Panc1 (cell line): ENCODE measurements at regions not wholly inside any gene's neighbourhood (a gene's known extent, or its start where the extent isn't known, plus 50 kb on each side); places are given as distances from the start of the nearest gene placed in this dataset.

Experiments used
- ATAC-seq: fragments of 200-7000 bp; cut with Tn5 transposase; 2 replicates; pipeline ENCODE4 v1.9.1; 2020; ENCODE audit warnings: mild to moderate bottlenecking, moderate library complexity
- BruUV-seq: library from RNA; stranded (reverse); fragments of 400-500 nt; replicated peaks from 2 replicates; lab custom pipeline; 2021; lab: Mats Ljungman, UMichigan
- CTCF ChIA-PET: fragments of 300-600 bp; sonication (Branson Sonifier 250); formaldehyde crosslinking; loops from one replicate; lab custom pipeline; 2022; ENCODE audit warnings: antibody characterized with exemption; lab: Charles Lee
- POLR2A ChIA-PET: fragments of 300-600 bp; sonication (Branson Sonifier 250); formaldehyde crosslinking; loops from one replicate; lab custom pipeline; 2022; ENCODE audit warnings: antibody characterized with exemption; lab: Charles Lee
- DNase-seq: peaks from one replicate; pipeline ENCODE4 v3.0.0-alpha.2; 2010; ENCODE audit warnings: low read depth, low spot score
- H3K27ac ChIP-seq: 2 replicates; pipeline ENCODE4 v1.5.1; 2011; ENCODE audit warnings: mild to moderate bottlenecking, low read length, inconsistent platforms
- H3K27me3 ChIP-seq: fragments of 200-500 bp; sonication (Bioruptor generic); 2 replicates; pipeline ENCODE4 v1.6.0; 2014; ENCODE audit warnings: low read length, inconsistent platforms; ENCODE audit not compliant: control insufficient read depth, insufficient read depth
- H3K36me3 ChIP-seq: fragments of 200-500 bp; sonication (Bioruptor generic); 2 replicates; pipeline ENCODE4 v1.5.1; 2014; ENCODE audit warnings: inconsistent platforms, mild to moderate bottlenecking, low read length, moderate library complexity; ENCODE audit not compliant: control insufficient read depth, insufficient read depth
- H3K4me1 ChIP-seq: 2 replicates; pipeline ENCODE4 v1.5.1; 2011; ENCODE audit warnings: inconsistent platforms, mild to moderate bottlenecking, low read length, moderate library complexity; ENCODE audit not compliant: control insufficient read depth, insufficient read depth
- H3K4me3 ChIP-seq, 2 experiments: 2 replicates each; pipeline ENCODE4 v1.5.1; 2011 to 2012; ENCODE audit warnings: low read depth in 2 of 2, low read length in 2 of 2, mild to moderate bottlenecking in 2 of 2, inconsistent platforms in 1 of 2, moderate library complexity in 1 of 2
- H3K9me3 ChIP-seq: fragments of 200-500 bp; sonication (Bioruptor generic); 2 replicates; pipeline ENCODE4 v1.5.1; 2014; ENCODE audit warnings: low read depth, mild to moderate bottlenecking, inconsistent platforms, low read length, moderate library complexity; ENCODE audit not compliant: control insufficient read depth, insufficient read depth
- POLR2AphosphoS5 ChIP-seq: IDR thresholded peaks from 2 replicates; pipeline ENCODE4 v1.6.1; 2012; ENCODE audit warnings: mild to moderate bottlenecking, low read depth, low read length, moderate library complexity
- SIN3A ChIP-seq: IDR thresholded peaks from 2 replicates; pipeline ENCODE4 v1.6.1; 2012; ENCODE audit warnings: low read depth, mild to moderate bottlenecking, low read length, moderate library complexity, borderline replicate concordance; ENCODE audit not compliant: insufficient read depth
- TCF7L2 ChIP-seq: IDR thresholded peaks from 2 replicates; pipeline ENCODE4 v1.6.1; 2011; ENCODE audit warnings: mild to moderate bottlenecking, low read depth, low read length, inconsistent platforms
- in situ Hi-C: cut with HindIII; loops from 2 replicates; pipeline ENCODE4 v1.10.0; 2016; ENCODE audit warnings: low sequenced_read_pairs, low pct_unique_long_range_greater_than_20kb
- intact Hi-C: fragments of 100-400 bp; cut with micrococcal nuclease; formaldehyde crosslinking; loops from one replicate; pipeline ENCODE4 v1.10.0; 2022; ENCODE audit not compliant: unreplicated experiment
- TF ChIP-seq, protein P1 (sequence below): fragments of 450-650 bp; IDR thresholded peaks from 2 replicates; pipeline ENCODE4 v1.5.1; 2017; ENCODE audit warnings: mild to moderate bottlenecking
- TF ChIP-seq, protein P2 (sequence below), 2 experiments: IDR thresholded peaks; 2 replicates each; pipeline ENCODE4 v1.6.1; 2011 to 2012; ENCODE audit warnings: low read depth in 2 of 2, control low read depth in 1 of 2, low read length in 1 of 2, mild to moderate bottlenecking in 1 of 2, moderate library complexity in 1 of 2; ENCODE audit not compliant: insufficient read depth in 1 of 2

DNA sequence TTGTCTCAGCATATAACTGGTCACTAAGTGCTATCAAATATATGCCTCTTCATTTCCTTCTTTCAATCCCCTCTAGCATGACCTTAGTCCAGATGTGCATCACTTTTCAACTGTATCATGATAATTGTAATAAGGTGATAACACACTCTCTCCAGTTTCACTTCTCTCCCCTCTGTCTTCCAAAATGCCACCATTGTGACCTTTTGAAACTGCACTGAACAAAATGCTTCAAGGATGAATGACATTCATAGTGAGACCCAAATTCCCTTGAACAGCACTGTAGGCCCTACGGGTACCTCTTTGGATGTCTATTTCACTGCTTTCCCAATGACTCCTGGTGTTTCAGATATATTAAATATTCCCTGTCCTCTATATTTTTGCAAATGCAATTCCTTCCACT is 224.8 kb downstream of the DNAJB9 start:
- ChIA-PET POLR2A (no interaction called here), CTCF (no interaction called here)

DNA sequence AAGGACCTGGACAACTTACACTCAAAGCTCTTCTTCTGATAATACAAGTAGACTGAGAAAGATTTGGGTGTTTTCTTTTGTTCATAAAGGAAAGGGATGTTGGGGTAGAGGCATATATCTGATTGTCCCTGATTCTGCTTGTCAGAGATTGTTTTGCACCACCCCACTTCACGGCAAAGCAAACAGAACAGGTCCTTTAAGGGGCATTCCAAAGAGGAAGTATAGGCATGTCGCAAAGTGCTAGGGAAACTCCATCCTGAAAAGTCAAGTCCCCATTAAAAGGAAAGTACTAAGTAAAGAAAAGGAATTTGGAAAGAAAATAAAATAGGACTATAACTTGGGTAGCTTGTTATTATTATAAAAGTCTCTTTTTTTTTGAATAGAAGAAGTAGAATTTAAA is 233.0 kb downstream of the DNAJB9 start:
- Histone ChIP-seq H3K4me1 (no peaks in the 10 kb centered on the region), H3K9me3 (no peaks in the 10 kb centered on the region), H3K27ac (no peak overlapping the region), H3K36me3 (no peaks in the 10 kb centered on the region), H3K4me3 (no peak overlapping the region), H3K27me3 (no peaks in the 10 kb centered on the region)
- CTCF ChIA-PET, result no interaction called here
- ATAC-seq (no peak), DNase-seq (no peak)
- POLR2A ChIA-PET, result no interaction called here
- TF ChIP-seq, protein P1, sequence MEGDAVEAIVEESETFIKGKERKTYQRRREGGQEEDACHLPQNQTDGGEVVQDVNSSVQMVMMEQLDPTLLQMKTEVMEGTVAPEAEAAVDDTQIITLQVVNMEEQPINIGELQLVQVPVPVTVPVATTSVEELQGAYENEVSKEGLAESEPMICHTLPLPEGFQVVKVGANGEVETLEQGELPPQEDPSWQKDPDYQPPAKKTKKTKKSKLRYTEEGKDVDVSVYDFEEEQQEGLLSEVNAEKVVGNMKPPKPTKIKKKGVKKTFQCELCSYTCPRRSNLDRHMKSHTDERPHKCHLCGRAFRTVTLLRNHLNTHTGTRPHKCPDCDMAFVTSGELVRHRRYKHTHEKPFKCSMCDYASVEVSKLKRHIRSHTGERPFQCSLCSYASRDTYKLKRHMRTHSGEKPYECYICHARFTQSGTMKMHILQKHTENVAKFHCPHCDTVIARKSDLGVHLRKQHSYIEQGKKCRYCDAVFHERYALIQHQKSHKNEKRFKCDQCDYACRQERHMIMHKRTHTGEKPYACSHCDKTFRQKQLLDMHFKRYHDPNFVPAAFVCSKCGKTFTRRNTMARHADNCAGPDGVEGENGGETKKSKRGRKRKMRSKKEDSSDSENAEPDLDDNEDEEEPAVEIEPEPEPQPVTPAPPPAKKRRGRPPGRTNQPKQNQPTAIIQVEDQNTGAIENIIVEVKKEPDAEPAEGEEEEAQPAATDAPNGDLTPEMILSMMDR, result no peak
- TF ChIP-seq POLR2AphosphoS5, result no peak
- intact Hi-C loops, result no loop called here
- no TSS peak for BruUV-seq
- in situ Hi-C loops, result no loop called here

More for the DNA sequence above, 224.8 kb downstream of the DNAJB9 start:
- no peak for ATAC-seq
- in situ Hi-C loops (no loop called here), intact Hi-C loops (no loop called here)
- no peaks in the 10 kb centered on the region for H3K27me3 ChIP-seq
- BruUV-seq, result no TSS peak
- H3K36me3 ChIP-seq, result no peaks in the 10 kb centered on the region
- TF ChIP-seq, protein P2, sequence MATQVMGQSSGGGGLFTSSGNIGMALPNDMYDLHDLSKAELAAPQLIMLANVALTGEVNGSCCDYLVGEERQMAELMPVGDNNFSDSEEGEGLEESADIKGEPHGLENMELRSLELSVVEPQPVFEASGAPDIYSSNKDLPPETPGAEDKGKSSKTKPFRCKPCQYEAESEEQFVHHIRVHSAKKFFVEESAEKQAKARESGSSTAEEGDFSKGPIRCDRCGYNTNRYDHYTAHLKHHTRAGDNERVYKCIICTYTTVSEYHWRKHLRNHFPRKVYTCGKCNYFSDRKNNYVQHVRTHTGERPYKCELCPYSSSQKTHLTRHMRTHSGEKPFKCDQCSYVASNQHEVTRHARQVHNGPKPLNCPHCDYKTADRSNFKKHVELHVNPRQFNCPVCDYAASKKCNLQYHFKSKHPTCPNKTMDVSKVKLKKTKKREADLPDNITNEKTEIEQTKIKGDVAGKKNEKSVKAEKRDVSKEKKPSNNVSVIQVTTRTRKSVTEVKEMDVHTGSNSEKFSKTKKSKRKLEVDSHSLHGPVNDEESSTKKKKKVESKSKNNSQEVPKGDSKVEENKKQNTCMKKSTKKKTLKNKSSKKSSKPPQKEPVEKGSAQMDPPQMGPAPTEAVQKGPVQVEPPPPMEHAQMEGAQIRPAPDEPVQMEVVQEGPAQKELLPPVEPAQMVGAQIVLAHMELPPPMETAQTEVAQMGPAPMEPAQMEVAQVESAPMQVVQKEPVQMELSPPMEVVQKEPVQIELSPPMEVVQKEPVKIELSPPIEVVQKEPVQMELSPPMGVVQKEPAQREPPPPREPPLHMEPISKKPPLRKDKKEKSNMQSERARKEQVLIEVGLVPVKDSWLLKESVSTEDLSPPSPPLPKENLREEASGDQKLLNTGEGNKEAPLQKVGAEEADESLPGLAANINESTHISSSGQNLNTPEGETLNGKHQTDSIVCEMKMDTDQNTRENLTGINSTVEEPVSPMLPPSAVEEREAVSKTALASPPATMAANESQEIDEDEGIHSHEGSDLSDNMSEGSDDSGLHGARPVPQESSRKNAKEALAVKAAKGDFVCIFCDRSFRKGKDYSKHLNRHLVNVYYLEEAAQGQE (IDR thresholded peaks at IDR 0.05; ENCODE audit: insufficient read depth in 1 of 2, low read depth in 2 of 2, low read length in 1 of 2), result no peak
- TF ChIP-seq POLR2AphosphoS5, result no peak
- TF ChIP-seq, protein P1, result no peak
- TF ChIP-seq SIN3A, result no peak
- TF ChIP-seq TCF7L2, result no peak
- no peaks in the 10 kb centered on the region for H3K4me1 ChIP-seq
- no peaks in the 10 kb centered on the region for H3K9me3 ChIP-seq
- H3K27ac ChIP-seq, result no peak overlapping the region
- no peak for DNase-seq
- no peak overlapping the region for H3K4me3 ChIP-seq
